Mucosa of descending colon (tissue), 3 donors: ENCODE measurements at regions not wholly inside any gene's neighbourhood (a gene's known extent, or its start where the extent isn't known, plus 50 kb on each side); places are given as distances from the start of the nearest gene placed in this dataset.
"Not testable (repeated sequence)": the region's sequence is repeated elsewhere in the genome, so short reads cannot be mapped to it uniquely, and the experiment has no call there.

Experiments
- ATAC-seq: fragments of 200-7000 bp; cut with Tn5 transposase; one replicate; pipeline ENCODE4 v1.9.1; 2020; ENCODE audit warnings: mild to moderate bottlenecking, moderate library complexity
- DNase-seq, 3 donors: peaks; one replicate each; pipeline ENCODE4 v3.0.0-alpha.2; 2020
- H3K36me3 ChIP-seq: fragments of 200-600 bp; one replicate; pipeline ENCODE4 v1.8.0; 2021; ENCODE audit warnings: low read depth, mild to moderate bottlenecking
- H3K4me1 ChIP-seq: fragments of 200-600 bp; one replicate; pipeline ENCODE4 v1.8.0; 2021; ENCODE audit warnings: low read depth, mild to moderate bottlenecking
- H3K4me3 ChIP-seq: fragments of 200-600 bp; one replicate; pipeline ENCODE4 v1.8.0; 2021; ENCODE audit warnings: mild to moderate bottlenecking
- H3K9me3 ChIP-seq: fragments of 200-600 bp; one replicate; pipeline ENCODE4 v1.8.0; 2021; ENCODE audit warnings: mild to moderate bottlenecking
- CTCF ChIP-seq: fragments of 200-600 bp; IDR thresholded peaks from one replicate; pipeline ENCODE4 v1.8.0; 2022; ENCODE audit warnings: antibody characterized with exemption, mild to moderate bottlenecking
- intact Hi-C, 2 donors: fragments of 100-400 bp; cut with DNase I in 1 of 2; cut with micrococcal nuclease in 1 of 2; formaldehyde crosslinking; loops; one replicate each; pipeline versions ENCODE4 v1.11.0 to v1.11.1; 2022; cut with DNase I, micrococcal nuclease
- donor health status: DM: no; HTN: no; CAD: no; lungs with moderate emphysema.
- donor health status: DM: no; HTN: no; CAD: no.
- donor health status: DM: no; HTN: yes; CAD: no.

- TF ChIP-seq CTCF: no peak
- Histone ChIP-seq H3K4me1 (no peaks in the 10 kb centered on the region), H3K9me3 (no peaks in the 10 kb centered on the region), H3K4me3 (no peak overlapping the region), H3K36me3 (no peaks in the 10 kb centered on the region)
- intact Hi-C loops: no loop called here
- no peak for ATAC-seq
- no peak for DNase-seq
These were observed 49.9 kb downstream of the ILRUN start for GRCh38 chr6:34646714-34647113.

- H3K9me3 ChIP-seq: no peaks in the 10 kb centered on the region
- no peaks in the 10 kb centered on the region for H3K4me1 ChIP-seq
- no peak overlapping the region for H3K4me3 ChIP-seq
- no peak for TF ChIP-seq CTCF
- intact Hi-C loops: no loop called here
- DNase-seq (no peak), ATAC-seq (no peak)
- no peaks in the 10 kb centered on the region for H3K36me3 ChIP-seq
These were observed 50.9 kb downstream of the ILRUN start for GRCh38 chr6:34645627-34646026.

- TF ChIP-seq CTCF: no peak
- no peak for DNase-seq
- no peak for ATAC-seq
- Histone ChIP-seq H3K36me3 (no peaks in the 10 kb centered on the region), H3K4me1 (no peaks in the 10 kb centered on the region), H3K4me3 (no peak overlapping the region), H3K9me3 (no peaks in the 10 kb centered on the region)
- intact Hi-C loops: no loop called here
These were observed 51.9 kb downstream of the ILRUN start for GRCh38 chr6:34644716-34645115.

- no peak for TF ChIP-seq CTCF
- H3K4me3 ChIP-seq: no peak overlapping the region
- ATAC-seq: no peak
- H3K4me1 ChIP-seq: no peaks in the 10 kb centered on the region
- H3K9me3 ChIP-seq: no peaks in the 10 kb centered on the region
- no peak for DNase-seq
- H3K36me3 ChIP-seq: no peaks in the 10 kb centered on the region
- intact Hi-C loops: no loop called here
These were observed 54.1 kb downstream of the ILRUN start for GRCh38 chr6:34642427-34642826.

GRCh38 chr6:34640074-34640849 lies 56.3 kb downstream of the ILRUN start:
- H3K4me3 ChIP-seq, H3K9me3 ChIP-seq, intact Hi-C loops, ATAC-seq, DNase-seq, H3K36me3 ChIP-seq, H3K4me1 ChIP-seq: not testable (repeated sequence)

- no peaks in the 10 kb centered on the region for H3K4me1 ChIP-seq
These were observed 57.5 kb downstream of the ILRUN start for GRCh38 chr6:34638834-34639736.

More at GRCh38 chr6:34638834-34639736, 57.5 kb downstream of the ILRUN start:
- intact Hi-C loops: no loop called here
- ATAC-seq: peak; percentile 88
- no peak overlapping the region for H3K4me3 ChIP-seq
- TF ChIP-seq CTCF: no peak
- H3K9me3 ChIP-seq: no peaks in the 10 kb centered on the region
- DNase-seq: no peak
- no peaks in the 10 kb centered on the region for H3K36me3 ChIP-seq
